IgD-negative memory B cell (primary cell): ENCODE measurements at regions not wholly inside any gene's neighbourhood (a gene's known extent, or its start where the extent isn't known, plus 50 kb on each side); places are given as distances from the start of the nearest gene placed in this dataset.

Source experiments
- H3K27ac Mint-ChIP-seq, 3 donors: one replicate each; pipeline ENCODE4 v1.8.0; 2020 to 2022; ENCODE audit warnings: mild to moderate bottlenecking in 3 of 3, mixed read lengths in 3 of 3, moderate library complexity in 1 of 3
- H3K27me3 Mint-ChIP-seq: one replicate; pipeline ENCODE4 v1.8.0; 2021; ENCODE audit warnings: mixed read lengths
- H3K36me3 Mint-ChIP-seq: one replicate; pipeline ENCODE4 v1.8.0; 2020; ENCODE audit warnings: mild to moderate bottlenecking, mixed read lengths
- H3K4me1 Mint-ChIP-seq, 3 donors: one replicate each; pipeline ENCODE4 v1.8.0; 2020 to 2022; ENCODE audit warnings: mixed read lengths in 3 of 3, mild to moderate bottlenecking in 1 of 3
- H3K4me3 Mint-ChIP-seq, 4 donors: one replicate each; pipeline ENCODE4 v1.8.0; 2020 to 2022; ENCODE audit warnings: mild to moderate bottlenecking in 4 of 4, mixed read lengths in 4 of 4, moderate library complexity in 3 of 4
- H3K9me3 Mint-ChIP-seq, 3 donors: one replicate each; pipeline ENCODE4 v1.8.0; 2020 to 2021; ENCODE audit warnings: mixed read lengths in 3 of 3, mild to moderate bottlenecking in 1 of 3

GRCh38 chr1:187759825-187760333 is 931.1 kb downstream of the PLA2G4A start:
- no peaks in the 10 kb centered on the region for H3K36me3 Mint-ChIP-seq
- H3K27ac Mint-ChIP-seq: no peak overlapping the region
- no peaks in the 10 kb centered on the region for H3K4me1 Mint-ChIP-seq
- H3K4me3 Mint-ChIP-seq: no peak overlapping the region
- H3K9me3 Mint-ChIP-seq: peaks cover 0 to 6% (median 4%) of the 10 kb centered on the region in 3 donors
- no peaks in the 10 kb centered on the region for H3K27me3 Mint-ChIP-seq

DNA sequence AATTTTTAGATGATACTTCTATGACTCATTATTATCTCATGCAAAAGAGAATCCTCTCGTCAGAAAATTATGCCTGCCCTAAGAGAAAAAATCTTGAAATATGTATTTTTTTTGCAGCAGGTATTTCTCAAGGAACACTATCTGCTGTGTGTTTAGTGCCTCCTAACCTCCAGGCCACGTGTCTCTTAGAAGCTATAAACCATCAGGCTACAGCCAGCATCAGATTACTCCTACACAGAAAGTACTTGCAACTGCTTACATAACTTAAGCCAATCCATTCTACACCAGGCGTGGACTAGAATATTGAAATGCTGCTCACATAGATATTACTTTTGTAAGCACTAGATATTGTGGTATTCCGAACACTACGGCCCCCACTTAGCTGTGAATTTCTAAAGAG is 933.4 kb downstream of the PLA2G4A start:
- Mint-ChIP-seq H3K4me3 (no peak overlapping the region), H3K9me3 (peaks cover 0 to 7% (median 4%) of the 10 kb centered on the region in 3 donors), H3K27ac (no peak overlapping the region), H3K27me3 (no peaks in the 10 kb centered on the region), H3K4me1 (no peaks in the 10 kb centered on the region), H3K36me3 (no peaks in the 10 kb centered on the region)

GRCh38 chr1:187763465-187763864 is 934.7 kb downstream of the PLA2G4A start:
- Mint-ChIP-seq H3K4me1 (no peaks in the 10 kb centered on the region), H3K9me3 (peaks cover 0 to 4% (median 2%) of the 10 kb centered on the region in 3 donors), H3K36me3 (no peaks in the 10 kb centered on the region), H3K27ac (no peak overlapping the region), H3K27me3 (no peaks in the 10 kb centered on the region), H3K4me3 (no peak overlapping the region)

DNA sequence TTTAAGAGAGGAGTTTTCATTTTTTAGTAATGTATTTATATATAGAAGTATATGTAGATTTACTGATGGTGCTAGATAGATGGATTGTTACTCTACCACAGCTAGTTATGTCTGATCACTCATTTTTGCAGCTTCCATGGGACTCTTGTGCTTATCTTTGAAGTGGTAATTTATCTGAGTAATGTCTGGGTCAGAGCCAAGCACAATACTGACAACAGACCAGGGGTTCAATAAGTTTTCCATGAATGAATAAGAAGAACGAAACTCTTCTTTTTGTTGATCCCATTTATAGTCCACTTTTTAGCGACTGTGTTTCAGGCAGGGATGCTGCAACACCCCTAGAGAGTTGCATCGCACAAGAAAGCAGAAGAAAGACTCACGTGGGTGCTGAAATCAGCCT is 935.2 kb downstream of the PLA2G4A start:
- no peaks in the 10 kb centered on the region for H3K27me3 Mint-ChIP-seq
- no peak overlapping the region for H3K27ac Mint-ChIP-seq
- H3K9me3 Mint-ChIP-seq: peaks cover 0 to 4% (median 2%) of the 10 kb centered on the region in 3 donors
- H3K4me3 Mint-ChIP-seq: no peak overlapping the region
- no peaks in the 10 kb centered on the region for H3K4me1 Mint-ChIP-seq
- H3K36me3 Mint-ChIP-seq: no peaks in the 10 kb centered on the region

- Mint-ChIP-seq H3K9me3 (peaks cover 0 to 4% (median 4%) of the 10 kb centered on the region in 3 donors), H3K4me1 (no peaks in the 10 kb centered on the region), H3K36me3 (no peaks in the 10 kb centered on the region), H3K27ac (no peak overlapping the region), H3K4me3 (no peak overlapping the region), H3K27me3 (no peaks in the 10 kb centered on the region)
These were observed 942.6 kb downstream of the PLA2G4A start for GRCh38 chr1:187771396-187771795.

GRCh38 chr1:187773168-187773567 is 944.4 kb downstream of the PLA2G4A start:
- H3K4me3 Mint-ChIP-seq: no peak overlapping the region
- H3K36me3 Mint-ChIP-seq: no peaks in the 10 kb centered on the region
- no peak overlapping the region for H3K27ac Mint-ChIP-seq
- H3K9me3 Mint-ChIP-seq: peaks cover 4 to 5% (median 4%) of the 10 kb centered on the region in 3 donors
- H3K4me1 Mint-ChIP-seq: no peaks in the 10 kb centered on the region
- H3K27me3 Mint-ChIP-seq: no peaks in the 10 kb centered on the region

DNA sequence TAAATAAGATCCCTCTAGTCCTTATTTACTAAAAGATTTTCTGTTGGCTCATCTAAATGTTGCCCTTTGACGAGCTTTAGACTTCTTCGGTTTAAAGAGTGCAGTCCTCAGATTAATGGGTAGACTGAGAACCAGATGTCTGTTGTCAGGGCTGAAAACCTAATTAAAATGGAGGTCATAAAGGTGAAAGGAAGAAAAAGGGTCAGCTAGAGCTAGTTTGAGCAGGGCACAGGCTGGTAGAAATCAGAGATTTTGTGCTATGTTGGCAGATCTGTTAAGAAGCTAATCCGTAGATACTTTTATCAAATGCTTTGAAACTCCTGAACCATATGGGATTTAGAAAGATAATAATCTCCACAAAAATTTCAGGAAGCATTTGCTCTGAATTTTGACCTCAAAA is 959.0 kb downstream of the PLA2G4A start:
- Mint-ChIP-seq H3K4me1 (no peaks in the 10 kb centered on the region), H3K27me3 (no peaks in the 10 kb centered on the region), H3K27ac (no peak overlapping the region), H3K4me3 (no peak overlapping the region), H3K36me3 (no peaks in the 10 kb centered on the region), H3K9me3 (peaks cover 0 to 2% (median 1%) of the 10 kb centered on the region in 3 donors)

GRCh38 chr1:187788718-187789117 is 960.0 kb downstream of the PLA2G4A start:
- no peak overlapping the region for H3K4me3 Mint-ChIP-seq
- H3K27me3 Mint-ChIP-seq: no peaks in the 10 kb centered on the region
- H3K9me3 Mint-ChIP-seq: peaks cover 0 to 2% (median 1%) of the 10 kb centered on the region in 3 donors
- H3K36me3 Mint-ChIP-seq: no peaks in the 10 kb centered on the region
- no peak overlapping the region for H3K27ac Mint-ChIP-seq
- H3K4me1 Mint-ChIP-seq: peaks cover 0 to 2% (median 0%) of the 10 kb centered on the region in 3 donors

DNA sequence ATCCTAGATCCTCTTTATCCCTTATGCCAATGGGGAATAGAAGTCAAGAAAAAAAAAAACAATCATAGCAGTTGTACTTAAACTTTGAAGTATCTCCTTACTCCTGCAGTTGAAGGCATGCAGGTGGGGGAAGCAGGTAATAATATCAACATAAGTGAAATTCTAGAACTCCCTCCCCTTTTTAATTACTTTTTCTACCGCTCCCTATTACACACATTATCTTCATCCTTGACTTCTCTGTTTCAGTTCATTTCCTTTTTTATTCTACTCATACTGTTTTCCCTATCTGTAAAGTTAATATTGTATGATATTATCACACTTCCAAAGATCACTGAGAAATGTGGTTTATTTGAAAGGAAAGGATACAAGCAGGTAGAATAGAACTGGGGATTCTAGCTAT is 962.0 kb downstream of the PLA2G4A start:
- H3K27ac Mint-ChIP-seq: no peak overlapping the region
- H3K4me1 Mint-ChIP-seq: peaks cover 0 to 2% (median 0%) of the 10 kb centered on the region in 3 donors
- H3K27me3 Mint-ChIP-seq: no peaks in the 10 kb centered on the region
- no peak overlapping the region for H3K4me3 Mint-ChIP-seq
- H3K36me3 Mint-ChIP-seq: no peaks in the 10 kb centered on the region
- H3K9me3 Mint-ChIP-seq: no peaks in the 10 kb centered on the region

DNA sequence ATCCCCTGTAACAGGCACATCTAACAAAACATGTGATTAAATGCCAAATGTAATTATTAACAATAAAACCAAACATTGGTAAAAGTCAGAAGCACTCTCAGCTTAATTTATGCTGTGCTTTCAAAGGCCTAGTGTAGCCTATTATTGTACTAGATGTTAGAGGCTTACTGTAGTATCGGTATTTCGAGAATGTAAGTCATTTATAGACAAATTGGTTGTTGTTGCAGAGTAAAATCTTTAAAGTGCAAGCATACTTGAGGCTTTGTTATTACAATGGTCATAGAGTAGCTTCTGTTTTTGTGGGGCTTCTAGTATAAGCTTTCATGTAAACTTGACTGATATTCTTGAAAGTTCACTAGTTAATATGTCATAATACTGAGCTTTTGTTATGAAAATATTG is 965.8 kb downstream of the PLA2G4A start:
- no peaks in the 10 kb centered on the region for H3K36me3 Mint-ChIP-seq
- no peak overlapping the region for H3K27ac Mint-ChIP-seq
- peaks cover 0 to 9% (median 0%) of the 10 kb centered on the region in 3 donors for H3K9me3 Mint-ChIP-seq
- H3K27me3 Mint-ChIP-seq: no peaks in the 10 kb centered on the region
- peaks cover 0 to 2% (median 0%) of the 10 kb centered on the region in 3 donors for H3K4me1 Mint-ChIP-seq
- no peak overlapping the region for H3K4me3 Mint-ChIP-seq

- Mint-ChIP-seq H3K9me3 (peaks cover 0 to 7% (median 2%) of the 10 kb centered on the region in 3 donors), H3K36me3 (no peaks in the 10 kb centered on the region), H3K27ac (no peak overlapping the region), H3K4me1 (no peaks in the 10 kb centered on the region), H3K27me3 (no peaks in the 10 kb centered on the region), H3K4me3 (no peak overlapping the region)
These were observed 980.8 kb downstream of the PLA2G4A start for GRCh38 chr1:187809549-187809948.

DNA sequence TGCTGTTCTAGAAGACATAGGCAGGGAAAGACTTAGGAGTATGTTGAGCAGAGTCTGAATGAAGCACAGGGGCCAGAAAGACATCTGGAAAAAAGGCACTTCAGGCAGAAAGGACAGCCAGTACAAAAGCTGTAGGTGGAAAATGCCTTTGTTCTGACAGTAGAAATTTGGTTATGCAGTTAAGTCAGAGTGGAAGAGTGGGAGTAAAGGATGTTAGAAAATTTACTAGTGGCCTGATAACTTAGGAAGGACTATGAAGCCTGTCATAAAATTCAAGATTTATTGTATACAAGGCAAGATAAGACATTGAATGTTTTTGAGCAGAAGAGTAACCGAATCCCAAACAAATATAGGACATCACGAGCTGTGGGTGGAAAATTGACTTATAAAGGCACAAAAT is 987.9 kb downstream of the PLA2G4A start:
- Mint-ChIP-seq H3K27me3 (no peaks in the 10 kb centered on the region), H3K36me3 (no peaks in the 10 kb centered on the region), H3K27ac (no peak overlapping the region), H3K4me3 (no peak overlapping the region), H3K4me1 (no peaks in the 10 kb centered on the region), H3K9me3 (peaks cover 2 to 9% (median 4%) of the 10 kb centered on the region in 3 donors)

DNA sequence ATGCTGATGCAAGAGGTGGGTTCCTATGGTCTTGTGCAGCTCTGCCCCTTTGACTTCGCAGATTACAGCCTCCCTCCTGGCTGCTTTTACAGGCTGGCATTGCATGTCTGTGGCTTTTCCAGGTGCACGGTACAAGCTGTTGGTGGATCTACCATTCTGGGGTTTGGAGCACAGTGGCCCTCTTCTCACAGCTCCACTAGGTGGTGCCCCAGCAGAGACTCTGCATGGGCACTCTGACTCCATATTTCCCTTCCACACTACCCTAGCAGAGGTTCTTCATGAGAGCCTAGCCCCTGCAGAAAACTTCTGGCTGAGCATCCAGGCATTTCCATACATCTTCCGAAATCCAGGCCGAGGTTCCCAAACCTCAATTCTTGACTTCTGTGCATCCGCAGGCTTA is 989.0 kb downstream of the PLA2G4A start:
- Mint-ChIP-seq H3K4me3 (no peak overlapping the region), H3K27ac (no peak overlapping the region), H3K27me3 (no peaks in the 10 kb centered on the region), H3K9me3 (peaks cover 2 to 14% (median 6%) of the 10 kb centered on the region in 3 donors), H3K36me3 (no peaks in the 10 kb centered on the region), H3K4me1 (no peaks in the 10 kb centered on the region)

DNA sequence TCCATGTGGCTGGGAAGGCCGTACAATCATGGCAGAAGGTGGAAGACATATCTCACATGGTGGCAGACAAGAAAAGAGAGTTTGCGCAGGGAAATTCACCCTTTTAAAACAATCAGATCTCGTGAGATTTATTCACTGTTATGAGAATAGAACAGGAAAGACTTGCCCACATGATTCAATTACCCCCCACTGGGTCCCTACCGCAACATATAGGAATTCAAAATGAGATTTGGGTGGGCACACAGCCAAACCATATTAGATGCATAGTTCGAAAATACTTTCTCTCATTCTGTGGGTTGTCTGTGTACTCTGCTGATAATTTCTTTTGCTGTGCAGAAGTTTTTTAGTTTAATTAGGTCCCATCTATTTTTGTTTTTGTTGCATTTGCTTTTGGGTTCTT is 990.3 kb downstream of the PLA2G4A start:
- Mint-ChIP-seq H3K9me3 (peaks cover 2 to 14% (median 6%) of the 10 kb centered on the region in 3 donors), H3K27ac (no peak overlapping the region), H3K4me1 (no peaks in the 10 kb centered on the region), H3K4me3 (no peak overlapping the region), H3K36me3 (no peaks in the 10 kb centered on the region), H3K27me3 (no peaks in the 10 kb centered on the region)

DNA sequence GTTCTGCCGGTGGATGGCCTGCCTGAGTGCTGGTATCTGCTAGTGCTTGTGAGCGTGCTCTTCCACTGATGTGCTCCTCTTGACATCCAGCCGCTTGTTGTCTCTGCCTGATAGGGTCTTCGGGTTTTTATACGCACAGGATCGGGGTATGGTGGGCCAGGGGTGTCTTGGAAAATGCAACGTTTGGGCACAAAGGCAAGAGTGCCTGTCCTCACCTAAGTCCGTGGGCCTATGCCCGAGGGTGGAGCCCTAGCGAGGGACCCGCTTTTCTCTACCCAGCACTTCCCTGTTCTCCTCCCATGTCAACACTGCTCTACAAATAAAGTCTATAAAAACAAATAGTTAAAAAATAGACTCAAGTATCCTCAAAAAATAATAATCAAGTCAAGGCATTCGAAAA is 1007.8 kb downstream of the PLA2G4A start:
- H3K27ac Mint-ChIP-seq: no peak overlapping the region

GRCh38 chr1:187837787-187838186 is 1009.0 kb downstream of the PLA2G4A start:
- Mint-ChIP-seq H3K27me3 (no peaks in the 10 kb centered on the region), H3K4me1 (peaks cover 0 to 1% (median 0%) of the 10 kb centered on the region in 3 donors), H3K9me3 (peaks cover 0 to 6% (median 5%) of the 10 kb centered on the region in 3 donors), H3K36me3 (no peaks in the 10 kb centered on the region), H3K4me3 (no peak overlapping the region), H3K27ac (no peak overlapping the region)

More for the DNA sequence above, 1007.8 kb downstream of the PLA2G4A start:
- Mint-ChIP-seq H3K27me3 (no peaks in the 10 kb centered on the region), H3K36me3 (no peaks in the 10 kb centered on the region), H3K9me3 (peaks cover 0 to 5% (median 3%) of the 10 kb centered on the region in 3 donors), H3K4me3 (no peak overlapping the region), H3K4me1 (peaks cover 0 to 1% (median 0%) of the 10 kb centered on the region in 3 donors)
